ENCODE measurements at regions not wholly inside any gene's neighbourhood (a gene's known extent, or its start where the extent isn't known, plus 50 kb on each side); places are given as distances from the start of the nearest gene placed in this dataset.

DNA sequence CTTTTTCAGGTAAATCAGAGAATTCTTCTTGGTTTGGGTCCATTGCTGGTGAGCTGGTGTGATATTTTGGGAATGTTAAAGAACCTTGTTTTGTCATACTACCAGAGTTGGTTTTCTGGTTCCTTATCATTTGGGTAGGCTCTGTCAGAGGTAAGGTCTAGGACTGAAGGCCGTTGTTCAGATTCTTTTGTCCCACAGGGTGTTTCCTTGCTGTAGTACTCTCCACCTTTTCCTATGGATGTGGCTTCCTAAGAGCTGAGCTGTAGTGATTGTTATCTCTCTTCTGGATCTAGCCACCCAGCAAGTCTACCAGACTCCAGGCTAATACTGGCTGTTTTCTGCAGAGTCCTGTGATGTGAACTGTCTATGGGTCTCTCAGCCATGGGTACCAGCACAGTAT, 367.5 kb upstream of the GATB start:
- no peak for TF ChIP-seq EZH2phosphoT487 (IDR thresholded peaks at IDR 0.05; ENCODE audit: low read depth, severe bottlenecking, unreplicated experiment)
- TF ChIP-seq, protein P1, sequence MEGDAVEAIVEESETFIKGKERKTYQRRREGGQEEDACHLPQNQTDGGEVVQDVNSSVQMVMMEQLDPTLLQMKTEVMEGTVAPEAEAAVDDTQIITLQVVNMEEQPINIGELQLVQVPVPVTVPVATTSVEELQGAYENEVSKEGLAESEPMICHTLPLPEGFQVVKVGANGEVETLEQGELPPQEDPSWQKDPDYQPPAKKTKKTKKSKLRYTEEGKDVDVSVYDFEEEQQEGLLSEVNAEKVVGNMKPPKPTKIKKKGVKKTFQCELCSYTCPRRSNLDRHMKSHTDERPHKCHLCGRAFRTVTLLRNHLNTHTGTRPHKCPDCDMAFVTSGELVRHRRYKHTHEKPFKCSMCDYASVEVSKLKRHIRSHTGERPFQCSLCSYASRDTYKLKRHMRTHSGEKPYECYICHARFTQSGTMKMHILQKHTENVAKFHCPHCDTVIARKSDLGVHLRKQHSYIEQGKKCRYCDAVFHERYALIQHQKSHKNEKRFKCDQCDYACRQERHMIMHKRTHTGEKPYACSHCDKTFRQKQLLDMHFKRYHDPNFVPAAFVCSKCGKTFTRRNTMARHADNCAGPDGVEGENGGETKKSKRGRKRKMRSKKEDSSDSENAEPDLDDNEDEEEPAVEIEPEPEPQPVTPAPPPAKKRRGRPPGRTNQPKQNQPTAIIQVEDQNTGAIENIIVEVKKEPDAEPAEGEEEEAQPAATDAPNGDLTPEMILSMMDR (IDR thresholded peaks at IDR 0.05; ENCODE audit: poor library complexity): no peak
- no peak for TF ChIP-seq EZH2 (IDR thresholded peaks at IDR 0.05; ENCODE audit: borderline replicate concordance)

Measured in hepatocyte (in vitro differentiated cells).